ENCODE measurements at regions not wholly inside any gene's neighbourhood (a gene's known extent, or its start where the extent isn't known, plus 50 kb on each side); places are given as distances from the start of the nearest gene placed in this dataset.
"Not testable (repeated sequence)": the region's sequence is repeated elsewhere in the genome, so short reads cannot be mapped to it uniquely, and the experiment has no call there.

DNA sequence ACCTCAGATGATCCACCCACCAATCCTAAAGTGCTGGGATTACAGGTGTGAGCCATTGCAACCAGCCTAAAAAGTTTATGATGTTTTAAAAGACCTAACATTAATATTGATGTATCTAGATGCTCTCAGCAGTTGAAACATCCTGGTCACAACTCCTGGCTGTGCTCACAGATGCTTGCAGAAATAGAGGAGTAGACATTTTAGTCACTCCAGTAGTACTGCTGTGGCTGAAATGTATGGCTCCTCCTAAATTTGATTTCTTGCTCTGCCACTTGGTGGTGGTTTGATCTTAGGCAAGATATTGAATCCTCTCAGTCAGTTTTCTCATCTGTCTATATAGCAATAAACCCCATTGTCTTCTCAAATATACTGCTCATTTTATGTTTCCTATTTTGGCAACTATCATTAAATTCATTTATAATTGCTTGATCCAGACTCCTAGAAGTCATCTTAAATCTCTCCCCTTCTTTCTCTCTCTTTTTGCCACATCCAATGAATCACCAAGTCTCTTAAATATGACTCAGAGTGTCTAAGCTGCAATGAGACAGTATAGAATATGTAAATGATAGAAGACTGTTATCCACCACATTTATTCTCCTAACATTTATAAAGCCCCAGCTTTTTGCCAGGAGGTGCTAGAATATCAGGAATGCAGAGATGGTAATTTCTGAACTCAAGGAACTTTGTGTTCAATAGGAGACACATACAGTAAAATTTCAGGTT is 78.1 kb upstream of the NRBF2 start:
- Histone ChIP-seq H3K36me3 (ENCODE audit: control insufficient read depth, insufficient read depth, low read length) (no peaks in the 10 kb centered on the region), H3K27me3 (ENCODE audit: control insufficient read depth, insufficient read depth, low read length) (no peaks in the 10 kb centered on the region), H3K4me3 (ENCODE audit: low read depth, low read length) (no peak overlapping the region)
- CTCF ChIA-PET: no interaction called here
- TF ChIP-seq, protein P1, sequence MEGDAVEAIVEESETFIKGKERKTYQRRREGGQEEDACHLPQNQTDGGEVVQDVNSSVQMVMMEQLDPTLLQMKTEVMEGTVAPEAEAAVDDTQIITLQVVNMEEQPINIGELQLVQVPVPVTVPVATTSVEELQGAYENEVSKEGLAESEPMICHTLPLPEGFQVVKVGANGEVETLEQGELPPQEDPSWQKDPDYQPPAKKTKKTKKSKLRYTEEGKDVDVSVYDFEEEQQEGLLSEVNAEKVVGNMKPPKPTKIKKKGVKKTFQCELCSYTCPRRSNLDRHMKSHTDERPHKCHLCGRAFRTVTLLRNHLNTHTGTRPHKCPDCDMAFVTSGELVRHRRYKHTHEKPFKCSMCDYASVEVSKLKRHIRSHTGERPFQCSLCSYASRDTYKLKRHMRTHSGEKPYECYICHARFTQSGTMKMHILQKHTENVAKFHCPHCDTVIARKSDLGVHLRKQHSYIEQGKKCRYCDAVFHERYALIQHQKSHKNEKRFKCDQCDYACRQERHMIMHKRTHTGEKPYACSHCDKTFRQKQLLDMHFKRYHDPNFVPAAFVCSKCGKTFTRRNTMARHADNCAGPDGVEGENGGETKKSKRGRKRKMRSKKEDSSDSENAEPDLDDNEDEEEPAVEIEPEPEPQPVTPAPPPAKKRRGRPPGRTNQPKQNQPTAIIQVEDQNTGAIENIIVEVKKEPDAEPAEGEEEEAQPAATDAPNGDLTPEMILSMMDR (IDR thresholded peaks at IDR 0.05; ENCODE audit: insufficient read depth, low read depth, low read length): no peak
- POLR2A ChIA-PET: no interaction called here
- DNase-seq (ENCODE audit: low read depth): no peak

DNA sequence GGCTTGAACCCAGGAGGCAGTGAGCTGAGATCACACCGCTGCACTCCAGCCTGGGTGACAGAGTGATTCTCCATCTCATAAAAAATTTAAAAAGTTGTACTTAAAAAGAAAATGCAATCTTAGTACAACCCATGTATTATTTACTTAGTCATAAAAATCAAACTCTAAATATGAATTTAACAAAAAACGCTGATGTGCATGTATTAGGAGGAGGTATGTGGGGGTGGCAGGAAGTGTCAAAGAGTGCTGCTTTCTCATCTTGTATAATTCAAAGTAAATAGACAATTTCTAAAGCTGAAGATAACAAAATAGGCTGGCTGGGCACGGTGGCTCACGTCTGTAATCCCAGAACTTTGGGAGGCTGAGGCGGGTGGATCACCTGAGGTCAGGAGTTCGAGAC is 81.0 kb upstream of the NRBF2 start:
- POLR2A ChIA-PET: interaction anchor here (0.5 kb wide), 1 partner anchor 15 kb away, joined by 3 read pairs; no protein-coding TSS in a partner anchor
- TF ChIP-seq, protein P1 (IDR thresholded peaks at IDR 0.05; ENCODE audit: insufficient read depth, low read depth, low read length): no peak
- H3K4me3 ChIP-seq (ENCODE audit: low read depth, low read length): no peak overlapping the region
- CTCF ChIA-PET: interaction anchor here (1.1 kb wide), 1 partner anchor 17 kb away, joined by 6 read pairs; no protein-coding TSS in a partner anchor
- DNase-seq (ENCODE audit: low read depth): no peak
- H3K36me3 ChIP-seq (ENCODE audit: control insufficient read depth, insufficient read depth, low read length): no peaks in the 10 kb centered on the region
- no peaks in the 10 kb centered on the region for H3K27me3 ChIP-seq (ENCODE audit: control insufficient read depth, insufficient read depth, low read length)

DNA sequence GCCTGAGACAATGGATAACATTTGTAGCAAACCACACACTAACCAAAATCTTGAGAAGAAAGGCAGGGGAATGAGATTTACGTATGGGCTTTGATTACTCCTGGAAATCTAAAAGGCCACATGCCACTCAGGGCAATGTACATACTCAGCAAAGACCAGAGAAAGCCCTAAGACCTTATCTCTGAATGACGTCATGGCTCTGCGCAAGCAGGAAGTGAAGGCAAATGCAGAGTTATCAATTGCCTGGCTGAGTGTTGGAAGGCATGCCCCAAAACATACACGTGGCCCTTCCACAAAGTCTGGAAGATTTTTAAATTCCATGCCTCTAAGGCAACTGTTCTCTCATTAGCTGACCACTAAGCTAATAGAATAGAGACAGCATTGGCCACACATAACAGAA is 90.9 kb upstream of the NRBF2 start:
- TF ChIP-seq, protein P1 (IDR thresholded peaks at IDR 0.05; ENCODE audit: insufficient read depth, low read depth, low read length): no peak
- no peaks in the 10 kb centered on the region for H3K27me3 ChIP-seq (ENCODE audit: control insufficient read depth, insufficient read depth, low read length)
- H3K36me3 ChIP-seq (ENCODE audit: control insufficient read depth, insufficient read depth, low read length): no peaks in the 10 kb centered on the region
- H3K4me3 ChIP-seq (ENCODE audit: low read depth, low read length): no peak overlapping the region
- POLR2A ChIA-PET: no interaction called here
- CTCF ChIA-PET: no interaction called here
- DNase-seq (ENCODE audit: low read depth): no peak

DNA sequence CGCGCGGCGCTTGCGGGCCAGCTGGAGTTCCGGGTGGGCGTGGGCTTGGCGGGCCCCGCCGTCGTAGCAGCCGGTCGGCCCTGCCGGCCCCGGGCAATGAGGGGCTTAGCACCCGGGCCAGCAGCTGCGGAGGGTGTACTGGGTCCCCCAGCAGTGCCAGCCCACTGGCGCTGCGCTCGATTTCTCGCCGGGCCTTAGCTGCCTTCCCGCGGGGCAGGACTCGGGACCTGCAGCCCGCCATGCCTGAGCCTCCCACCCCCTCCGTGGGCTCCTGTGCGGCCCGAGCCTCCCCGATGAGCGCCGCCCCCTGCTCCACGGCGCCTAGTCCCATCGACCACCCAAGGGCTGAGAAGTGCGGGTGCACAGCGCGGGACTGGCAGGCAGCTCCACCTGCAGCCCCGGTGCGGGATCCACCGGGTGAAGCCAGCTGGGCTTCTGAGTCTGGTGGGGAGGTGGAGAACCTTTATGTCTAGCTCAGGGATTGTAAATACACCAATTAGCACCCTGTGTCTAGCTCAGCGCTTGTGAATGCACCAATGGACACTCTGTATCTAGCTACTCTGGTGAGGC is 99.4 kb upstream of the NRBF2 start:
- H3K4me3 ChIP-seq (ENCODE audit: low read depth, low read length); H3K36me3 ChIP-seq (ENCODE audit: control insufficient read depth, insufficient read depth, low read length); H3K27me3 ChIP-seq (ENCODE audit: control insufficient read depth, insufficient read depth, low read length); DNase-seq (ENCODE audit: low read depth); POLR2A ChIA-PET: not testable (repeated sequence)
- CTCF ChIA-PET: interaction anchor here (0.8 to 1.6 kb wide), 2 partner anchors 19 to 117 kb away, joined by 3 to 6 read pairs; no protein-coding TSS in a partner anchor

DNA sequence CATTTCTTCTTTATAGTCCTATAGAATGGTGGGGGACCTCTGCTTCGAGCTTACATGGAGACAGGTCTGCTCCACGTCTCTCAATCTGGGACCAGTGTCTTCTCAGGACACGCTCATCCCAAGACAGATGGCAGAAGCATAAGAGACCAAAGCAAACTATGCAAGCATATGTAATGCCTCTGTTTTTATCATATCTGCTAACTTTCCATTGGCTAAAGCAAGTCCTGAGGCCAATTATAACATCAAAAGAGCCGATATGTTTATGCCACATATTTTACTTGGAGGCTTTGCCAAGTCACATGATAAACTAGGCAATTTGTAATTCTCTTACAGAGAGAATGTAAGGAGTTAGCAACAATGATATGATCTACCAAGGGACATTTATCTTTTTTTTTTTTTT is 102.6 kb upstream of the NRBF2 start:
- ChIA-PET CTCF (interaction anchor here (0.6 kb wide), 1 partner anchor 9 kb away, joined by 3 read pairs; no protein-coding TSS in a partner anchor), POLR2A (no interaction called here)
- DNase-seq (ENCODE audit: low read depth): no peak
- TF ChIP-seq, protein P1 (IDR thresholded peaks at IDR 0.05; ENCODE audit: insufficient read depth, low read depth, low read length): no peak
- Histone ChIP-seq H3K27me3 (ENCODE audit: control insufficient read depth, insufficient read depth, low read length) (no peaks in the 10 kb centered on the region), H3K36me3 (ENCODE audit: control insufficient read depth, insufficient read depth, low read length) (no peaks in the 10 kb centered on the region), H3K4me3 (ENCODE audit: low read depth, low read length) (no peak overlapping the region)

Measured in BJ (cell line).